Panc1 (cell line): ENCODE measurements at regions not wholly inside any gene's neighbourhood (a gene's known extent, or its start where the extent isn't known, plus 50 kb on each side); places are given as distances from the start of the nearest gene placed in this dataset.

ENCODE experiments used
- ATAC-seq: fragments of 200-7000 bp; cut with Tn5 transposase; 2 replicates; pipeline ENCODE4 v1.9.1; 2020; ENCODE audit warnings: mild to moderate bottlenecking, moderate library complexity
- BruUV-seq: library from RNA; stranded (reverse); fragments of 400-500 nt; replicated peaks from 2 replicates; lab custom pipeline; 2021; lab: Mats Ljungman, UMichigan
- CTCF ChIA-PET: fragments of 300-600 bp; sonication (Branson Sonifier 250); formaldehyde crosslinking; loops from one replicate; lab custom pipeline; 2022; ENCODE audit warnings: antibody characterized with exemption; lab: Charles Lee
- POLR2A ChIA-PET: fragments of 300-600 bp; sonication (Branson Sonifier 250); formaldehyde crosslinking; loops from one replicate; lab custom pipeline; 2022; ENCODE audit warnings: antibody characterized with exemption; lab: Charles Lee
- DNase-seq: peaks from one replicate; pipeline ENCODE4 v3.0.0-alpha.2; 2010; ENCODE audit warnings: low read depth, low spot score
- H3K27ac ChIP-seq: 2 replicates; pipeline ENCODE4 v1.5.1; 2011; ENCODE audit warnings: mild to moderate bottlenecking, low read length, inconsistent platforms
- H3K27me3 ChIP-seq: fragments of 200-500 bp; sonication (Bioruptor generic); 2 replicates; pipeline ENCODE4 v1.6.0; 2014; ENCODE audit warnings: low read length, inconsistent platforms; ENCODE audit not compliant: control insufficient read depth, insufficient read depth
- H3K36me3 ChIP-seq: fragments of 200-500 bp; sonication (Bioruptor generic); 2 replicates; pipeline ENCODE4 v1.5.1; 2014; ENCODE audit warnings: inconsistent platforms, mild to moderate bottlenecking, low read length, moderate library complexity; ENCODE audit not compliant: control insufficient read depth, insufficient read depth
- H3K4me1 ChIP-seq: 2 replicates; pipeline ENCODE4 v1.5.1; 2011; ENCODE audit warnings: inconsistent platforms, mild to moderate bottlenecking, low read length, moderate library complexity; ENCODE audit not compliant: control insufficient read depth, insufficient read depth
- H3K4me3 ChIP-seq, 2 experiments: 2 replicates each; pipeline ENCODE4 v1.5.1; 2011 to 2012; ENCODE audit warnings: low read depth in 2 of 2, low read length in 2 of 2, mild to moderate bottlenecking in 2 of 2, inconsistent platforms in 1 of 2, moderate library complexity in 1 of 2
- H3K9me3 ChIP-seq: fragments of 200-500 bp; sonication (Bioruptor generic); 2 replicates; pipeline ENCODE4 v1.5.1; 2014; ENCODE audit warnings: low read depth, mild to moderate bottlenecking, inconsistent platforms, low read length, moderate library complexity; ENCODE audit not compliant: control insufficient read depth, insufficient read depth
- POLR2AphosphoS5 ChIP-seq: IDR thresholded peaks from 2 replicates; pipeline ENCODE4 v1.6.1; 2012; ENCODE audit warnings: mild to moderate bottlenecking, low read depth, low read length, moderate library complexity
- SIN3A ChIP-seq: IDR thresholded peaks from 2 replicates; pipeline ENCODE4 v1.6.1; 2012; ENCODE audit warnings: low read depth, mild to moderate bottlenecking, low read length, moderate library complexity, borderline replicate concordance; ENCODE audit not compliant: insufficient read depth
- TCF7L2 ChIP-seq: IDR thresholded peaks from 2 replicates; pipeline ENCODE4 v1.6.1; 2011; ENCODE audit warnings: mild to moderate bottlenecking, low read depth, low read length, inconsistent platforms
- in situ Hi-C: cut with HindIII; loops from 2 replicates; pipeline ENCODE4 v1.10.0; 2016; ENCODE audit warnings: low sequenced_read_pairs, low pct_unique_long_range_greater_than_20kb
- intact Hi-C: fragments of 100-400 bp; cut with micrococcal nuclease; formaldehyde crosslinking; loops from one replicate; pipeline ENCODE4 v1.10.0; 2022; ENCODE audit not compliant: unreplicated experiment
- TF ChIP-seq, protein P1 (sequence below), 2 experiments: IDR thresholded peaks; 2 replicates each; pipeline ENCODE4 v1.6.1; 2011 to 2012; ENCODE audit warnings: low read depth in 2 of 2, control low read depth in 1 of 2, low read length in 1 of 2, mild to moderate bottlenecking in 1 of 2, moderate library complexity in 1 of 2; ENCODE audit not compliant: insufficient read depth in 1 of 2
- TF ChIP-seq, protein P2 (sequence below): fragments of 450-650 bp; IDR thresholded peaks from 2 replicates; pipeline ENCODE4 v1.5.1; 2017; ENCODE audit warnings: mild to moderate bottlenecking

DNA sequence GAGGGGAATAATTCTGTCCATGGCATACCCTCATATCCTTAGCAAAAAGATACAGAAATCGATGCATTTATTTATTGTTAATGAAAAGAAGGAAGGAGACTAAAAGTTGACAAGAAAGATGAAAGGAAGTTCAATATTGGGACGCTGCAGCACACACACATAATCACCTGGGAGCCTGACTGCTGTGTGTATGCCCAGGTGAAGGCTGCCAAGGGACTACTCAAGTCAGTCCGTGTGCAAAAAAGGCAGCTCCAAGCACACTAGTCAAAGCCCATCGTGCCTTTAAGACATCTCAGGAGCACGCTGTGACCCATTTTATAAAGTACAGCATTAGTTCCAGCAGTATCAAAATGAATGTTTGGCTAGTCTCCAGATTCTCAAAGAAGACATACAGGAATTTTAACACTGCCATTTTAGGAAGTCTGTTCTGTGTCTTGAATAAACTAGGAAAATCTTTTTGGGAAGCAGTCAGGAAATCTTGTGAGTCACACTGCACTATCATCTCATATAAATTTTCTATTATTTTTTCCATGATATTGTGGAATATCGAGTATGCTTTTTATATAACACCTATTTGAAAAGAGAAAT, 363.9 kb downstream of the GASK1B start:
- ChIA-PET CTCF (no interaction called here), POLR2A (no interaction called here)
- DNase-seq (no peak), ATAC-seq (no peak)
- H3K9me3 ChIP-seq, result no peaks in the 10 kb centered on the region
- no peak overlapping the region for H3K4me3 ChIP-seq
- in situ Hi-C loops, result no loop called here
- no peak overlapping the region for H3K27ac ChIP-seq
- H3K4me1 ChIP-seq, result no peaks in the 10 kb centered on the region
- no TSS peak for BruUV-seq
- TF ChIP-seq, protein P1, sequence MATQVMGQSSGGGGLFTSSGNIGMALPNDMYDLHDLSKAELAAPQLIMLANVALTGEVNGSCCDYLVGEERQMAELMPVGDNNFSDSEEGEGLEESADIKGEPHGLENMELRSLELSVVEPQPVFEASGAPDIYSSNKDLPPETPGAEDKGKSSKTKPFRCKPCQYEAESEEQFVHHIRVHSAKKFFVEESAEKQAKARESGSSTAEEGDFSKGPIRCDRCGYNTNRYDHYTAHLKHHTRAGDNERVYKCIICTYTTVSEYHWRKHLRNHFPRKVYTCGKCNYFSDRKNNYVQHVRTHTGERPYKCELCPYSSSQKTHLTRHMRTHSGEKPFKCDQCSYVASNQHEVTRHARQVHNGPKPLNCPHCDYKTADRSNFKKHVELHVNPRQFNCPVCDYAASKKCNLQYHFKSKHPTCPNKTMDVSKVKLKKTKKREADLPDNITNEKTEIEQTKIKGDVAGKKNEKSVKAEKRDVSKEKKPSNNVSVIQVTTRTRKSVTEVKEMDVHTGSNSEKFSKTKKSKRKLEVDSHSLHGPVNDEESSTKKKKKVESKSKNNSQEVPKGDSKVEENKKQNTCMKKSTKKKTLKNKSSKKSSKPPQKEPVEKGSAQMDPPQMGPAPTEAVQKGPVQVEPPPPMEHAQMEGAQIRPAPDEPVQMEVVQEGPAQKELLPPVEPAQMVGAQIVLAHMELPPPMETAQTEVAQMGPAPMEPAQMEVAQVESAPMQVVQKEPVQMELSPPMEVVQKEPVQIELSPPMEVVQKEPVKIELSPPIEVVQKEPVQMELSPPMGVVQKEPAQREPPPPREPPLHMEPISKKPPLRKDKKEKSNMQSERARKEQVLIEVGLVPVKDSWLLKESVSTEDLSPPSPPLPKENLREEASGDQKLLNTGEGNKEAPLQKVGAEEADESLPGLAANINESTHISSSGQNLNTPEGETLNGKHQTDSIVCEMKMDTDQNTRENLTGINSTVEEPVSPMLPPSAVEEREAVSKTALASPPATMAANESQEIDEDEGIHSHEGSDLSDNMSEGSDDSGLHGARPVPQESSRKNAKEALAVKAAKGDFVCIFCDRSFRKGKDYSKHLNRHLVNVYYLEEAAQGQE (IDR thresholded peaks at IDR 0.05; ENCODE audit: insufficient read depth in 1 of 2, low read depth in 2 of 2, low read length in 1 of 2), result no peak
- TF ChIP-seq SIN3A (no peak), POLR2AphosphoS5 (no peak), TCF7L2 (no peak)
- TF ChIP-seq, protein P2, sequence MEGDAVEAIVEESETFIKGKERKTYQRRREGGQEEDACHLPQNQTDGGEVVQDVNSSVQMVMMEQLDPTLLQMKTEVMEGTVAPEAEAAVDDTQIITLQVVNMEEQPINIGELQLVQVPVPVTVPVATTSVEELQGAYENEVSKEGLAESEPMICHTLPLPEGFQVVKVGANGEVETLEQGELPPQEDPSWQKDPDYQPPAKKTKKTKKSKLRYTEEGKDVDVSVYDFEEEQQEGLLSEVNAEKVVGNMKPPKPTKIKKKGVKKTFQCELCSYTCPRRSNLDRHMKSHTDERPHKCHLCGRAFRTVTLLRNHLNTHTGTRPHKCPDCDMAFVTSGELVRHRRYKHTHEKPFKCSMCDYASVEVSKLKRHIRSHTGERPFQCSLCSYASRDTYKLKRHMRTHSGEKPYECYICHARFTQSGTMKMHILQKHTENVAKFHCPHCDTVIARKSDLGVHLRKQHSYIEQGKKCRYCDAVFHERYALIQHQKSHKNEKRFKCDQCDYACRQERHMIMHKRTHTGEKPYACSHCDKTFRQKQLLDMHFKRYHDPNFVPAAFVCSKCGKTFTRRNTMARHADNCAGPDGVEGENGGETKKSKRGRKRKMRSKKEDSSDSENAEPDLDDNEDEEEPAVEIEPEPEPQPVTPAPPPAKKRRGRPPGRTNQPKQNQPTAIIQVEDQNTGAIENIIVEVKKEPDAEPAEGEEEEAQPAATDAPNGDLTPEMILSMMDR, result no peak
- no peaks in the 10 kb centered on the region for H3K27me3 ChIP-seq
- intact Hi-C loops, result no loop called here
- H3K36me3 ChIP-seq, result no peaks in the 10 kb centered on the region

DNA sequence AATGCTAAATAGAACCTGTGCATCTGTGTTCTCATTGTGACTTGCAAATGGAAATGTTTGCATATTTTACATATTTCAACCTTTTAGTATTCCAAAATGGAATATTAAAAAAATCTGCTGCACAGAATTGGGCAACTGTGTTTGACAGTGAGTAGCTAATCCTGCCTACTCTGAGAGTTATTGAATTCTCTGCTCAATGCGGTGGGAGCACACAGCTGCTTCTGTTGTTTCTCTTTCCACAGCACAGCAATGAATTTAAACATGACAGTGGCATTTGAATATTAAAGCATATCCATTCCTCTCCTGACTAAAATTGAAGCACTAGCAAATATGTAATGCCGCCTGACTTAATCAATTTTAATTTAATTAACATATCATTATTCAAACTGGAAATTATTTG, 366.6 kb downstream of the GASK1B start:
- Histone ChIP-seq H3K36me3 (no peaks in the 10 kb centered on the region), H3K4me3 (no peak overlapping the region), H3K27ac (no peak overlapping the region), H3K27me3 (no peaks in the 10 kb centered on the region), H3K4me1 (no peaks in the 10 kb centered on the region), H3K9me3 (no peaks in the 10 kb centered on the region)
- intact Hi-C loops, result no loop called here
- TF ChIP-seq POLR2AphosphoS5 (no peak), TCF7L2 (no peak), SIN3A (no peak)
- TF ChIP-seq, protein P2, result no peak
- TF ChIP-seq, protein P1 (IDR thresholded peaks at IDR 0.05; ENCODE audit: insufficient read depth in 1 of 2, low read depth in 2 of 2, low read length in 1 of 2), result no peak
- ChIA-PET POLR2A (no interaction called here), CTCF (no interaction called here)
- no peak for DNase-seq
- in situ Hi-C loops, result no loop called here
- no peak for ATAC-seq
- no TSS peak for BruUV-seq
